ENCODE measurements at regions not wholly inside any gene's neighbourhood (a gene's known extent, or its start where the extent isn't known, plus 50 kb on each side); places are given as distances from the start of the nearest gene placed in this dataset.

DNA sequence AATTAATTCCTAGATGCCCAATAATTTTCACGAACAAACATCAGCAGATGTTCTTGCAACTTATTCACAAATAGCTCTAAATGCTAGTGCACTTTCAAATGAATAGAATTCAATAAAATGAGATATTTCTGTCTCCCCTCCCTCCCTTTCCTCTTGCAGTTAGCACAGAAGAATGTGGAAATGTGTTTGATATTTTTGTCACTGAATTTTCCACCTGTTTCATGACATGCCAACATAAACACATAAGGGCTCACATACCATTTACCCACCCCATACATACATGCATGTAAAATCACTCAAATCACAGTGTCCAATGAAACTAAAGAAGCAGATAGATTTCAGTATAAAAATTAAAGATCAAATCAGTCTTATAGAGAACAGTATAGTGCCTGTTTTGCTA is 746.9 kb upstream of the MARCKS start:
- Histone ChIP-seq H3K9me3 (peaks cover 10% of the 10 kb centered on the region; the same call in 1 of the 2 replicates), H3K79me2 (ENCODE audit: insufficient read depth) (no peaks in the 10 kb centered on the region), H2AFZ (ENCODE audit: low read depth) (no peak overlapping the region), H3K9me2 (no peaks in the 10 kb centered on the region), H3K4me2 (no peak overlapping the region), H3K9ac (no peak overlapping the region), H3K27me3 (ENCODE audit: insufficient read depth) (no peaks in the 10 kb centered on the region), H4K20me1 (ENCODE audit: insufficient read depth) (no peaks in the 10 kb centered on the region), H3K4me1 (ENCODE audit: control insufficient read depth in 1 of 2, insufficient read depth in 2 of 2, low read depth in 1 of 2, low read length in 1 of 2) (no peaks in the 10 kb centered on the region; a peak in 1 of 4 replicates), H3K36me3 (replicated peaks in 1 of 2; ENCODE audit: control insufficient read depth in 1 of 2, insufficient read depth in 2 of 2, low read length in 1 of 2) (no peaks in the 10 kb centered on the region), H3F3A (replicated peaks; ENCODE audit: insufficient read depth) (peaks cover under 1% of the 10 kb centered on the region), H3K4me3 (ENCODE audit: low read depth in 2 of 2, low read length in 1 of 2) (no peak overlapping the region), H3K27ac (ENCODE audit: low read depth in 2 of 2, low read length in 1 of 2) (no peak overlapping the region)
- TF ChIP-seq TCF12 (IDR thresholded peaks at IDR 0.05) (no peak), TAF1 (IDR thresholded peaks at IDR 0.05; ENCODE audit: borderline replicate concordance, low read depth, low read length) (no peak), SMC3 (IDR thresholded peaks at IDR 0.05; ENCODE audit: low read depth, low read length) (no peak), EP300 (IDR thresholded peaks at IDR 0.05; ENCODE audit: borderline replicate concordance in 1 of 2, low read depth in 1 of 2, low read length in 1 of 2) (no peak), RFX5 (IDR thresholded peaks at IDR 0.05; ENCODE audit: low read length) (no peak), TEAD4 (IDR thresholded peaks at IDR 0.05; ENCODE audit: borderline replicate concordance, insufficient read depth) (no peak), POLR2AphosphoS5 (IDR thresholded peaks at IDR 0.05; ENCODE audit: low read depth, low read length) (no peak), GATA2 (CRISPR knock-in tag; IDR thresholded peaks at IDR 0.05) (no peak), YY1 (IDR thresholded peaks at IDR 0.05; ENCODE audit: low read depth) (no peak), FOXJ3 (CRISPR knock-in tag; IDR thresholded peaks at IDR 0.05) (no peak), RXRA (IDR thresholded peaks at IDR 0.05; ENCODE audit: borderline replicate concordance, low read depth) (no peak), GABPA (IDR thresholded peaks at IDR 0.05; ENCODE audit: low read depth) (no peak)
- TF ChIP-seq, protein P1, sequence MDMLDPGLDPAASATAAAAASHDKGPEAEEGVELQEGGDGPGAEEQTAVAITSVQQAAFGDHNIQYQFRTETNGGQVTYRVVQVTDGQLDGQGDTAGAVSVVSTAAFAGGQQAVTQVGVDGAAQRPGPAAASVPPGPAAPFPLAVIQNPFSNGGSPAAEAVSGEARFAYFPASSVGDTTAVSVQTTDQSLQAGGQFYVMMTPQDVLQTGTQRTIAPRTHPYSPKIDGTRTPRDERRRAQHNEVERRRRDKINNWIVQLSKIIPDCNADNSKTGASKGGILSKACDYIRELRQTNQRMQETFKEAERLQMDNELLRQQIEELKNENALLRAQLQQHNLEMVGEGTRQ (IDR thresholded peaks at IDR 0.05; ENCODE audit: borderline replicate concordance, low read depth, low read length): no peak
- TF ChIP-seq, protein P2, sequence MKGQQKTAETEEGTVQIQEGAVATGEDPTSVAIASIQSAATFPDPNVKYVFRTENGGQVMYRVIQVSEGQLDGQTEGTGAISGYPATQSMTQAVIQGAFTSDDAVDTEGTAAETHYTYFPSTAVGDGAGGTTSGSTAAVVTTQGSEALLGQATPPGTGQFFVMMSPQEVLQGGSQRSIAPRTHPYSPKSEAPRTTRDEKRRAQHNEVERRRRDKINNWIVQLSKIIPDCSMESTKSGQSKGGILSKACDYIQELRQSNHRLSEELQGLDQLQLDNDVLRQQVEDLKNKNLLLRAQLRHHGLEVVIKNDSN (IDR thresholded peaks at IDR 0.05; ENCODE audit: borderline replicate concordance, low read depth): no peak
- TF ChIP-seq, protein P3, sequence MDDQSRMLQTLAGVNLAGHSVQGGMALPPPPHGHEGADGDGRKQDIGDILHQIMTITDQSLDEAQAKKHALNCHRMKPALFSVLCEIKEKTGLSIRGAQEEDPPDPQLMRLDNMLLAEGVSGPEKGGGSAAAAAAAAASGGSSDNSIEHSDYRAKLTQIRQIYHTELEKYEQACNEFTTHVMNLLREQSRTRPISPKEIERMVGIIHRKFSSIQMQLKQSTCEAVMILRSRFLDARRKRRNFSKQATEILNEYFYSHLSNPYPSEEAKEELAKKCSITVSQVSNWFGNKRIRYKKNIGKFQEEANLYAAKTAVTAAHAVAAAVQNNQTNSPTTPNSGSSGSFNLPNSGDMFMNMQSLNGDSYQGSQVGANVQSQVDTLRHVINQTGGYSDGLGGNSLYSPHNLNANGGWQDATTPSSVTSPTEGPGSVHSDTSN (IDR thresholded peaks at IDR 0.05): no peak
- TF ChIP-seq, protein P4, sequence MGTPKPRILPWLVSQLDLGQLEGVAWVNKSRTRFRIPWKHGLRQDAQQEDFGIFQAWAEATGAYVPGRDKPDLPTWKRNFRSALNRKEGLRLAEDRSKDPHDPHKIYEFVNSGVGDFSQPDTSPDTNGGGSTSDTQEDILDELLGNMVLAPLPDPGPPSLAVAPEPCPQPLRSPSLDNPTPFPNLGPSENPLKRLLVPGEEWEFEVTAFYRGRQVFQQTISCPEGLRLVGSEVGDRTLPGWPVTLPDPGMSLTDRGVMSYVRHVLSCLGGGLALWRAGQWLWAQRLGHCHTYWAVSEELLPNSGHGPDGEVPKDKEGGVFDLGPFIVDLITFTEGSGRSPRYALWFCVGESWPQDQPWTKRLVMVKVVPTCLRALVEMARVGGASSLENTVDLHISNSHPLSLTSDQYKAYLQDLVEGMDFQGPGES (IDR thresholded peaks at IDR 0.05; ENCODE audit: low read depth, low read length): no peak
- TF ChIP-seq, protein P5, sequence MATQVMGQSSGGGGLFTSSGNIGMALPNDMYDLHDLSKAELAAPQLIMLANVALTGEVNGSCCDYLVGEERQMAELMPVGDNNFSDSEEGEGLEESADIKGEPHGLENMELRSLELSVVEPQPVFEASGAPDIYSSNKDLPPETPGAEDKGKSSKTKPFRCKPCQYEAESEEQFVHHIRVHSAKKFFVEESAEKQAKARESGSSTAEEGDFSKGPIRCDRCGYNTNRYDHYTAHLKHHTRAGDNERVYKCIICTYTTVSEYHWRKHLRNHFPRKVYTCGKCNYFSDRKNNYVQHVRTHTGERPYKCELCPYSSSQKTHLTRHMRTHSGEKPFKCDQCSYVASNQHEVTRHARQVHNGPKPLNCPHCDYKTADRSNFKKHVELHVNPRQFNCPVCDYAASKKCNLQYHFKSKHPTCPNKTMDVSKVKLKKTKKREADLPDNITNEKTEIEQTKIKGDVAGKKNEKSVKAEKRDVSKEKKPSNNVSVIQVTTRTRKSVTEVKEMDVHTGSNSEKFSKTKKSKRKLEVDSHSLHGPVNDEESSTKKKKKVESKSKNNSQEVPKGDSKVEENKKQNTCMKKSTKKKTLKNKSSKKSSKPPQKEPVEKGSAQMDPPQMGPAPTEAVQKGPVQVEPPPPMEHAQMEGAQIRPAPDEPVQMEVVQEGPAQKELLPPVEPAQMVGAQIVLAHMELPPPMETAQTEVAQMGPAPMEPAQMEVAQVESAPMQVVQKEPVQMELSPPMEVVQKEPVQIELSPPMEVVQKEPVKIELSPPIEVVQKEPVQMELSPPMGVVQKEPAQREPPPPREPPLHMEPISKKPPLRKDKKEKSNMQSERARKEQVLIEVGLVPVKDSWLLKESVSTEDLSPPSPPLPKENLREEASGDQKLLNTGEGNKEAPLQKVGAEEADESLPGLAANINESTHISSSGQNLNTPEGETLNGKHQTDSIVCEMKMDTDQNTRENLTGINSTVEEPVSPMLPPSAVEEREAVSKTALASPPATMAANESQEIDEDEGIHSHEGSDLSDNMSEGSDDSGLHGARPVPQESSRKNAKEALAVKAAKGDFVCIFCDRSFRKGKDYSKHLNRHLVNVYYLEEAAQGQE (IDR thresholded peaks at IDR 0.05; ENCODE audit: low read depth, low read length): no peak
- ChIA-PET CTCF (no interaction called here), POLR2A (no interaction called here)
- 83% methylated on average over 1 of the region's 1 CpG for WGBS (ENCODE audit: low lambda C conversion rate)
- no peak for DNase-seq

Data from SK-N-SH (cell line).